K562 (cell line): ENCODE measurements at regions not wholly inside any gene's neighbourhood (a gene's known extent, or its start where the extent isn't known, plus 50 kb on each side); places are given as distances from the start of the nearest gene placed in this dataset.

Source experiments
- ATAC-seq: fragments of 200-7000 bp; cut with Tn5 transposase; 3 replicates; pipeline ENCODE4 v1.9.1; 2020; ENCODE audit warnings: moderate library complexity
- BruUV-seq: library from RNA; stranded (reverse); fragments of 400-500 nt; replicated peaks from 2 replicates; lab custom pipeline; 2021; lab: Mats Ljungman, UMichigan
- CTCF ChIA-PET: fragments of 300-600 bp; formaldehyde crosslinking; extraction: SDS; loops from one replicate; lab custom pipeline; 2021; ENCODE audit warnings: low intra/inter-chr PET ratio; lab: Yijun Ruan, JAX
- POLR2A ChIA-PET: fragments of 300-600, 350-650 bp; sonication (Branson Sonifier 250); formaldehyde crosslinking; extraction: SDS; loops from one replicate; lab custom pipeline; 2021; ENCODE audit warnings: antibody characterized with exemption, inconsistent platforms; lab: Yijun Ruan, JAX
- DNase-seq, 4 experiments: peaks; one replicate each; pipeline versions ENCODE4 v3.0.0 to v3.0.0-alpha.2; 2011 to 2018; ENCODE audit warnings: low spot score in 3 of 4, mixed read lengths in 3 of 4; ENCODE audit errors: extremely low read depth in 1 of 4
- FAIRE-seq: peaks from 2 replicates; lab custom pipeline; 2011; peaks lifted over from hg19 to GRCh38; lab: Jason Lieb, UNC
- H2AFZ ChIP-seq: 2 replicates; pipeline ENCODE4 v1.6.0; 2011; ENCODE audit warnings: low read depth, low read length, control low read depth, inconsistent platforms
- H3K27ac ChIP-seq: fragments of 200-600 bp; 3 replicates; pipeline ENCODE4 v1.8.0; 2011; ENCODE audit warnings: low read depth, mild to moderate bottlenecking, control low read depth, inconsistent platforms, low read length, moderate library complexity, mixed read lengths; ENCODE audit errors: extremely low read depth
- H3K27me3 ChIP-seq, 2 experiments: fragments of 300-600 bp in 1 of 2; 2 replicates in 1 of 2; 3 replicates in 1 of 2; pipeline versions ENCODE4 v1.6.0 to v1.8.0; 2011; ENCODE audit warnings: inconsistent platforms in 2 of 2, low read length in 2 of 2, mild to moderate bottlenecking in 1 of 2, mixed read lengths in 1 of 2, moderate library complexity in 1 of 2; ENCODE audit not compliant: control insufficient read depth in 2 of 2, insufficient read depth in 2 of 2
- H3K36me3 ChIP-seq: fragments of 300-600 bp; 3 replicates; pipeline ENCODE4 v1.8.0; 2011; ENCODE audit warnings: mild to moderate bottlenecking, low read length, inconsistent platforms; ENCODE audit not compliant: control insufficient read depth, insufficient read depth
- H3K4me1 ChIP-seq, 2 experiments: fragments of 200-600 bp in 1 of 2; replicated peaks in 1 of 2; 2 replicates in 1 of 2; 3 replicates in 1 of 2; pipeline versions ENCODE4 v1.5.1 to v1.8.0; 2011; ENCODE audit warnings: inconsistent platforms in 2 of 2, low read length in 2 of 2, mild to moderate bottlenecking in 1 of 2, mixed read lengths in 1 of 2, moderate library complexity in 1 of 2; ENCODE audit not compliant: control insufficient read depth in 2 of 2, insufficient read depth in 2 of 2
- H3K4me2 ChIP-seq: 2 replicates; pipeline ENCODE4 v1.6.1; 2011; ENCODE audit warnings: low read length, control low read depth, inconsistent platforms, mixed read lengths; ENCODE audit not compliant: insufficient read depth
- H3K4me3 ChIP-seq: fragments of 200-600 bp; sonication (generic), shearing (Covaris generic); 2 replicates; pipeline ENCODE4 v1.5.1; 2016; ENCODE audit warnings: control low read depth, inconsistent platforms
- H3K79me2 ChIP-seq: fragments of 200-600 bp; 3 replicates; pipeline ENCODE4 v1.8.0; 2011; ENCODE audit warnings: low read length, inconsistent platforms; ENCODE audit not compliant: control insufficient read depth, insufficient read depth
- H3K9ac ChIP-seq, 2 experiments: 2 replicates each; pipeline versions ENCODE4 v1.6.0 to v1.6.1; 2011; ENCODE audit warnings: low read depth in 2 of 2, low read length in 2 of 2, control low read depth in 1 of 2, inconsistent platforms in 1 of 2, mild to moderate bottlenecking in 1 of 2, mixed read lengths in 1 of 2; ENCODE audit not compliant: insufficient read depth in 1 of 2
- H3K9me1 ChIP-seq: one replicate; pipeline ENCODE4 v1.6.0; 2011; ENCODE audit warnings: inconsistent platforms, mild to moderate bottlenecking, low read length, moderate library complexity; ENCODE audit not compliant: control insufficient read depth, insufficient read depth
- H3K9me3 ChIP-seq: replicated peaks from 2 replicates; pipeline ENCODE4 v1.5.1; 2011; ENCODE audit warnings: low read depth, low read length, inconsistent platforms; ENCODE audit not compliant: control insufficient read depth, insufficient read depth
- H4K20me1 ChIP-seq: replicated peaks from 2 replicates; pipeline ENCODE4 v1.6.1; 2011; ENCODE audit warnings: low read length, inconsistent platforms, mixed read lengths; ENCODE audit not compliant: control insufficient read depth, insufficient read depth
- ASH1L ChIP-seq: fragments of 450-650 bp; IDR thresholded peaks from 2 replicates; pipeline ENCODE4 v1.6.1; 2018; ENCODE audit warnings: borderline replicate concordance, mild to moderate bottlenecking, low read depth; ENCODE audit not compliant: partially characterized antibody
- CBX5 ChIP-seq: IDR thresholded peaks from 2 replicates; pipeline ENCODE4 v1.6.1; 2014; ENCODE audit warnings: low read depth, borderline replicate concordance
- HNRNPLL ChIP-seq: fragments of 200-400 bp; formaldehyde crosslinking; IDR thresholded peaks from 2 replicates; pipeline ENCODE4 v1.6.1; 2017; ENCODE audit warnings: low read length, low read depth, mild to moderate bottlenecking; ENCODE audit not compliant: poor library complexity, severe bottlenecking
- MYNN ChIP-seq, 2 experiments: sonication (generic); formaldehyde crosslinking in 1 of 2; IDR thresholded peaks; 2 replicates each; pipeline versions ENCODE4 v1.5.0 to v1.6.1; 2016 to 2020; ENCODE audit warnings: antibody characterized with exemption in 1 of 2, missing genetic modification reagents in 1 of 2
- NFXL1 ChIP-seq: fragments of 450-650 bp; formaldehyde crosslinking; IDR thresholded peaks from 2 replicates; pipeline ENCODE4 v1.4.0; 2021; ENCODE audit warnings: mild to moderate bottlenecking
- NUFIP1 ChIP-seq: fragments of 450-650 bp; IDR thresholded peaks from 2 replicates; pipeline ENCODE4 v1.6.1; 2018; ENCODE audit not compliant: partially characterized antibody
- RB1 ChIP-seq: fragments of 450-650 bp; IDR thresholded peaks from 2 replicates; pipeline ENCODE4 v1.6.1; 2017; ENCODE audit warnings: low read depth, mild to moderate bottlenecking
- RBBP5 ChIP-seq: fragments of 200-600 bp; sonication (generic); IDR thresholded peaks from 2 replicates; pipeline ENCODE4 v1.6.1; 2012; ENCODE audit warnings: borderline replicate concordance, mild to moderate bottlenecking, low read length, control low read depth, inconsistent platforms; ENCODE audit not compliant: insufficient read depth, poor library complexity, severe bottlenecking
- RHOXF2B ChIP-seq: fragments of 250-450 bp; sonication (Bioruptor Pico); conservative IDR thresholded peaks from 2 replicates; pipeline ENCODE4 v1.5.1; 2021
- ZBTB2 ChIP-seq: fragments of 450-650 bp; IDR thresholded peaks from 2 replicates; pipeline ENCODE4 v1.6.1; 2016; ENCODE audit warnings: antibody characterized with exemption
- WGBS: fragments of 100-300 bp; shearing (Covaris generic); methylation state at CpG from one replicate; pipeline ENCODE4 v1.1.6; 2016; ENCODE audit warnings: low coverage, mixed read lengths; ENCODE audit not compliant: insufficient coverage; ENCODE audit errors: missing lambda C conversion rate; 5-methylcytosine and 5-hydroxymethylcytosine counted together
- in situ Hi-C: fragments of 300-500 bp; cut with MboI; formaldehyde crosslinking; loops from 4 replicates; pipeline ENCODE4 v1.15.0; 2018; ENCODE audit warnings: inconsistent platforms, mixed read lengths
- intact Hi-C: fragments of 100-400 bp; cut with micrococcal nuclease; formaldehyde crosslinking; loops from 2 replicates; pipeline ENCODE4 v1.14.2; 2022

GRCh38 chr11:112826788-112827187, 134.4 kb upstream of the NCAM1 start:
- CTCF ChIA-PET = no interaction called here
- no peaks in the 10 kb centered on the region for H3K4me1 ChIP-seq
- TF ChIP-seq RHOXF2B (no peak), ZBTB2 (no peak), ASH1L (no peak), NFXL1 (CRISPR knock-in tag) (no peak), RBBP5 (no peak), HNRNPLL (no peak), CBX5 (no peak), RB1 (no peak), NUFIP1 (no peak), MYNN (IDR thresholded peaks at IDR 0.05) (no peak), MYNN (CRISPR knock-in tag; IDR thresholded peaks at IDR 0.05) (no peak)
- no peak overlapping the region for H3K27ac ChIP-seq
- no peaks in the 10 kb centered on the region for H3K9me1 ChIP-seq
- no peak overlapping the region for H3K4me3 ChIP-seq
- no peak overlapping the region for H3K4me2 ChIP-seq
- H2AFZ ChIP-seq = no peak overlapping the region
- FAIRE-seq (no peak), ATAC-seq (no peak), DNase-seq (no peak)
- intact Hi-C loops = no loop called here
- H3K9me3 ChIP-seq = no peaks in the 10 kb centered on the region
- no peaks in the 10 kb centered on the region for H3K79me2 ChIP-seq
- H3K36me3 ChIP-seq = no peaks in the 10 kb centered on the region
- BruUV-seq = no TSS peak
- 0% methylated on average over 1 of the region's 1 CpG for WGBS
- no peaks in the 10 kb centered on the region for H4K20me1 ChIP-seq
- in situ Hi-C loops = no loop called here
- no peaks in the 10 kb centered on the region for H3K27me3 ChIP-seq
- POLR2A ChIA-PET = no interaction called here
- no peak overlapping the region for H3K9ac ChIP-seq
